Hematopoietic multipotent progenitor cell treated with erythropoietin and hydrocortisone succinate and interleukin-3 and kit ligand, for 4 days (in vitro differentiated cells): ENCODE measurements at regions not wholly inside any gene's neighbourhood (a gene's known extent, or its start where the extent isn't known, plus 50 kb on each side); places are given as distances from the start of the nearest gene placed in this dataset.

Source experiments
- DNase-seq: peaks from one replicate; pipeline ENCODE4 v3.0.0-alpha.2; 2015

GRCh38 chr13:109390391-109390790 is 396.0 kb downstream of the IRS2 start:
- no peak for DNase-seq

- peak; percentile 73 for DNase-seq
Observed at GRCh38 chr13:109389892-109390345, 396.5 kb downstream of the IRS2 start.

GRCh38 chr13:109389456-109389855 is 396.9 kb downstream of the IRS2 start:
- DNase-seq = no peak

GRCh38 chr13:109387471-109387870 is 398.9 kb downstream of the IRS2 start:
- no peak for DNase-seq

GRCh38 chr13:109385242-109385560 is 401.2 kb downstream of the IRS2 start:
- peak; percentile 42 for DNase-seq

GRCh38 chr13:109384491-109385241 is 401.7 kb downstream of the IRS2 start:
- no peak for DNase-seq

GRCh38 chr13:109383683-109384082 is 402.7 kb downstream of the IRS2 start:
- DNase-seq = no peak

GRCh38 chr13:109381546-109382180 is 404.7 kb downstream of the IRS2 start:
- no peak for DNase-seq

GRCh38 chr13:109380457-109380856 is 405.9 kb downstream of the IRS2 start:
- DNase-seq = no peak

- DNase-seq = no peak
Observed at GRCh38 chr13:109379930-109380329, 406.5 kb downstream of the IRS2 start.

GRCh38 chr13:109376936-109377335 is 409.4 kb downstream of the IRS2 start:
- no peak for DNase-seq

GRCh38 chr13:109374609-109375200 is 411.7 kb downstream of the IRS2 start:
- DNase-seq = no peak

- no peak for DNase-seq
Observed at GRCh38 chr13:109372666-109373065, 413.7 kb downstream of the IRS2 start.

GRCh38 chr13:109371066-109371465 is 415.3 kb downstream of the IRS2 start:
- no peak for DNase-seq

GRCh38 chr13:109370496-109370895 is 415.9 kb downstream of the IRS2 start:
- DNase-seq = no peak

GRCh38 chr13:109369353-109370052 is 416.9 kb downstream of the IRS2 start:
- no peak for DNase-seq

- DNase-seq = no peak
Observed at GRCh38 chr13:109368230-109368629, 418.2 kb downstream of the IRS2 start.

- no peak for DNase-seq
Observed at GRCh38 chr13:109366525-109366924, 419.9 kb downstream of the IRS2 start.

- DNase-seq = no peak
Observed at GRCh38 chr13:109363431-109363830, 423.0 kb downstream of the IRS2 start.

GRCh38 chr13:109362616-109363015 is 423.8 kb downstream of the IRS2 start:
- no peak for DNase-seq

- DNase-seq = no peak
Observed at GRCh38 chr13:109361562-109362289, 424.7 kb downstream of the IRS2 start.

GRCh38 chr13:109357751-109358471 is 428.5 kb downstream of the IRS2 start:
- no peak for DNase-seq
